Spleen (tissue), 11 donors: ENCODE measurements at regions not wholly inside any gene's neighbourhood (a gene's known extent, or its start where the extent isn't known, plus 50 kb on each side); places are given as distances from the start of the nearest gene placed in this dataset.

ENCODE experiments used
- DNase-seq: peaks from one replicate; pipeline ENCODE4 v3.0.0-alpha.2; 2020
- H3K27ac ChIP-seq, 8 donors: fragments of 200-600 bp; sonication (generic) in 7 of 8; 1 replicate in 4 of 8; 2 replicates in 4 of 8; pipeline versions ENCODE4 v1.5.0 to v1.8.0; 2016 to 2021; ENCODE audit warnings: inconsistent platforms in 4 of 8, mild to moderate bottlenecking in 4 of 8, moderate library complexity in 1 of 8
- H3K27me3 ChIP-seq, 7 donors: fragments of 200-600 bp; sonication (generic) in 6 of 7; replicated peaks in 1 of 7; 1 replicate in 4 of 7; 2 replicates in 3 of 7; pipeline versions ENCODE4 v1.5.0 to v1.8.0; 2016 to 2021; ENCODE audit warnings: inconsistent platforms in 3 of 7, mild to moderate bottlenecking in 1 of 7
- H3K36me3 ChIP-seq, 6 donors: fragments of 200-600 bp; sonication (generic) in 5 of 6; 1 replicate in 4 of 6; 2 replicates in 2 of 6; pipeline versions ENCODE4 v1.5.0 to v1.8.0; 2016 to 2021; ENCODE audit warnings: inconsistent platforms in 2 of 6
- H3K4me1 ChIP-seq, 6 donors: fragments of 200-600 bp; sonication (generic) in 5 of 6; 1 replicate in 3 of 6; 2 replicates in 3 of 6; pipeline versions ENCODE4 v1.5.0 to v1.8.0; 2016 to 2021; ENCODE audit warnings: inconsistent platforms in 3 of 6
- H3K4me3 ChIP-seq, 8 donors: fragments of 200-600 bp; sonication (generic) in 7 of 8; 1 replicate in 4 of 8; 2 replicates in 4 of 8; pipeline versions ENCODE4 v1.5.0 to v1.8.0; 2016 to 2021; ENCODE audit warnings: inconsistent platforms in 4 of 8, mild to moderate bottlenecking in 4 of 8, moderate library complexity in 2 of 8
- H3K9me3 ChIP-seq, 8 donors: fragments of 200-600 bp; sonication (generic) in 7 of 8; 1 replicate in 4 of 8; 2 replicates in 4 of 8; pipeline versions ENCODE4 v1.5.0 to v1.8.0; 2016 to 2021; ENCODE audit warnings: inconsistent platforms in 4 of 8
- CTCF ChIP-seq, 11 experiments: fragments of 200-600 bp in 7 of 11; fragments of 450-650 bp in 4 of 11; sonication (generic) in 4 of 11; IDR thresholded peaks in 8 of 11; conservative IDR thresholded peaks in 3 of 11; 1 replicate in 7 of 11; 2 replicates in 4 of 11; pipeline versions ENCODE4 v1.4.0 to v1.8.0; 2016 to 2021; ENCODE audit warnings: antibody characterized with exemption in 11 of 11, inconsistent platforms in 4 of 11, mild to moderate bottlenecking in 1 of 11
- POLR2A ChIP-seq, 3 donors: fragments of 450-650 bp; IDR thresholded peaks; one replicate each; pipeline ENCODE4 v1.5.1; 2017; ENCODE audit warnings: antibody characterized with exemption in 3 of 3, mild to moderate bottlenecking in 1 of 3
- POLR2AphosphoS5 ChIP-seq, 3 donors: sonication (generic); formaldehyde crosslinking; IDR thresholded peaks; one replicate each; pipeline ENCODE4 v1.5.1; 2017; ENCODE audit warnings: antibody characterized with exemption in 3 of 3
- WGBS, 5 donors: extraction: QIAGEN DNeasy Blood & Tissue Kit in 3 of 5; methylation state at CpG; one replicate each; pipeline versions ENCODE4 v1.1.5 to v1.1.7; 2013 to 2018; 5-methylcytosine and 5-hydroxymethylcytosine counted together
- intact Hi-C: fragments of 100-400 bp; cut with DNase I; formaldehyde crosslinking; loops from one replicate; pipeline ENCODE4 v1.15.0; 2023; ENCODE audit warnings: low total_unique reads
- donor health status: healthy with polysubstance abuse.
- donor health status: DM: no; HTN: no; CAD: no; lungs with moderate emphysema.
- donor health status: DM: no; HTN: no; CAD: no.
- donor health status: Bipolar disorder and iron deficiency.
- donor health status: healthy.
- donor health status: DM: no; HTN: no; CAD: no.
- donor health status: DM: yes; HTN: yes; CAD: no.

GRCh38 chr14:49492151-49492550 lies 94.0 kb downstream of the RPS29 start:
- no peaks in the 10 kb centered on the region for H3K36me3 ChIP-seq
- no peaks in the 10 kb centered on the region for H3K9me3 ChIP-seq
- H3K4me3 ChIP-seq: no peak overlapping the region
- H3K4me1 ChIP-seq: no peaks in the 10 kb centered on the region
- H3K27ac ChIP-seq: no peak overlapping the region
- no peak for DNase-seq
- H3K27me3 ChIP-seq: peaks cover 0 to 5% (median 0%) of the 10 kb centered on the region in 7 donors
- WGBS, 5 donors: 59 to 89% (median 69%) methylated on average over 3 of the region's 3 CpGs
- TF ChIP-seq POLR2A (IDR thresholded peaks at IDR 0.05) (no peak), CTCF (IDR thresholded peaks at IDR 0.05 in 8 of 11, conservative IDR thresholded peaks at IDR 0.05 in 3 of 11) (no peak), POLR2AphosphoS5 (IDR thresholded peaks at IDR 0.05) (no peak)
- intact Hi-C loops: no loop called here

GRCh38 chr14:49489341-49489740 lies 96.8 kb downstream of the RPS29 start:
- no peak for TF ChIP-seq POLR2A (IDR thresholded peaks at IDR 0.05)
- no peak for TF ChIP-seq CTCF (IDR thresholded peaks at IDR 0.05 in 8 of 11, conservative IDR thresholded peaks at IDR 0.05 in 3 of 11)
- TF ChIP-seq POLR2AphosphoS5 (IDR thresholded peaks at IDR 0.05): no peak
- H3K4me1 ChIP-seq: no peaks in the 10 kb centered on the region
- H3K27me3 ChIP-seq: peaks cover 0 to 5% (median 0%) of the 10 kb centered on the region in 7 donors
- DNase-seq: no peak
- intact Hi-C loops: no loop called here
- H3K36me3 ChIP-seq: no peaks in the 10 kb centered on the region
- no peak overlapping the region for H3K4me3 ChIP-seq
- H3K9me3 ChIP-seq: no peaks in the 10 kb centered on the region
- H3K27ac ChIP-seq: no peak overlapping the region

GRCh38 chr14:49487238-49487637 lies 98.9 kb downstream of the RPS29 start:
- Histone ChIP-seq H3K36me3 (no peaks in the 10 kb centered on the region), H3K4me3 (no peak overlapping the region), H3K9me3 (no peaks in the 10 kb centered on the region), H3K4me1 (peaks cover 0 to 5% (median 0%) of the 10 kb centered on the region in 6 donors), H3K27ac (no peak overlapping the region), H3K27me3 (peaks cover 0 to 2% (median 0%) of the 10 kb centered on the region in 7 donors)
- intact Hi-C loops: no loop called here
- TF ChIP-seq POLR2AphosphoS5 (IDR thresholded peaks at IDR 0.05) (no peak), CTCF (IDR thresholded peaks at IDR 0.05 in 8 of 11, conservative IDR thresholded peaks at IDR 0.05 in 3 of 11) (no peak), POLR2A (IDR thresholded peaks at IDR 0.05) (no peak)
- DNase-seq: no peak

- no peak overlapping the region for H3K4me3 ChIP-seq
- peaks cover 0 to 8% (median 0%) of the 10 kb centered on the region in 8 donors for H3K9me3 ChIP-seq
- H3K27me3 ChIP-seq: no peaks in the 10 kb centered on the region
- no peak for TF ChIP-seq CTCF (IDR thresholded peaks at IDR 0.05 in 8 of 11, conservative IDR thresholded peaks at IDR 0.05 in 3 of 11)
- no peak for TF ChIP-seq POLR2A (IDR thresholded peaks at IDR 0.05)
- TF ChIP-seq POLR2AphosphoS5 (IDR thresholded peaks at IDR 0.05): no peak
- no peak overlapping the region for H3K27ac ChIP-seq
- no peak for DNase-seq
- H3K4me1 ChIP-seq: peaks cover 0 to 5% (median 0%) of the 10 kb centered on the region in 6 donors
- H3K36me3 ChIP-seq: no peaks in the 10 kb centered on the region
- intact Hi-C loops: no loop called here
- 50 to 64% (median 61%) methylated on average over 3 of the region's 3 CpGs for WGBS, 5 donors
Measured at GRCh38 chr14:49485290-49485689, 100.9 kb downstream of the RPS29 start.
